Left lung (tissue), 4 donors: ENCODE measurements at regions not wholly inside any gene's neighbourhood (a gene's known extent, or its start where the extent isn't known, plus 50 kb on each side); places are given as distances from the start of the nearest gene placed in this dataset.

ENCODE experiments used
- ATAC-seq: fragments of 200-7000 bp; cut with Tn5 transposase; one replicate; pipeline ENCODE4 v1.9.1; 2020; ENCODE audit warnings: moderate library complexity
- DNase-seq, 4 donors: peaks; one replicate each; pipeline ENCODE4 v3.0.0-alpha.2; 2013 to 2020
- H3K27ac ChIP-seq, 2 donors: fragments of 200-600 bp; sonication (generic) in 1 of 2; one replicate each; pipeline versions ENCODE4 v1.5.0 to v1.8.0; 2020 to 2021
- H3K27me3 ChIP-seq, 2 donors: fragments of 200-600 bp; sonication (generic) in 1 of 2; one replicate each; pipeline versions ENCODE4 v1.5.0 to v1.8.0; 2020 to 2021
- H3K36me3 ChIP-seq, 2 donors: fragments of 200-600 bp; sonication (generic) in 1 of 2; one replicate each; pipeline versions ENCODE4 v1.5.0 to v1.8.0; 2020 to 2021
- H3K4me1 ChIP-seq, 2 donors: fragments of 200-600 bp; one replicate each; pipeline ENCODE4 v1.8.0; 2021
- H3K4me3 ChIP-seq, 2 donors: fragments of 200-600 bp; sonication (generic) in 1 of 2; one replicate each; pipeline versions ENCODE4 v1.5.0 to v1.8.0; 2020 to 2021; ENCODE audit warnings: mild to moderate bottlenecking in 1 of 2
- H3K9me3 ChIP-seq, 2 donors: fragments of 200-600 bp; sonication (generic) in 1 of 2; one replicate each; pipeline versions ENCODE4 v1.5.0 to v1.8.0; 2020 to 2021
- CTCF ChIP-seq, 2 donors: fragments of 200-600 bp; sonication (generic) in 1 of 2; IDR thresholded peaks; one replicate each; pipeline versions ENCODE4 v1.5.0 to v1.8.0; 2021; ENCODE audit warnings: antibody characterized with exemption in 2 of 2
- intact Hi-C, 2 donors: fragments of 100-400 bp; cut with DNase I; formaldehyde crosslinking; loops; one replicate each; pipeline versions ENCODE4 v1.11.2 to v1.14.2; 2022
- donor health status: DM: no; HTN: yes; CAD: no.
- donor health status: DM: no; HTN: no; CAD: no.

- H3K36me3 ChIP-seq: no peaks in the 10 kb centered on the region
- intact Hi-C loops: no loop called here
- TF ChIP-seq CTCF (IDR thresholded peaks at IDR 0.05): no peak
- H3K27ac ChIP-seq: peak overlapping the region; percentile 34 to 50
- no peaks in the 10 kb centered on the region for H3K9me3 ChIP-seq
- DNase-seq (no peak), ATAC-seq (peak; percentile 80)
- H3K27me3 ChIP-seq: no peaks in the 10 kb centered on the region
- peaks cover 5 to 14% of the 10 kb centered on the region in 2 donors for H3K4me1 ChIP-seq
- no peak overlapping the region for H3K4me3 ChIP-seq
These were observed 241.4 kb upstream of the PGRMC2 start for GRCh38 chr4:128528793-128529553.

- H3K27ac ChIP-seq: peak overlapping the region; percentile 34 to 50
- H3K27me3 ChIP-seq: no peaks in the 10 kb centered on the region
- intact Hi-C loops: no loop called here
- H3K36me3 ChIP-seq: no peaks in the 10 kb centered on the region
- no peak for TF ChIP-seq CTCF (IDR thresholded peaks at IDR 0.05)
- DNase-seq (no peak), ATAC-seq (peak; percentile 28)
- H3K4me1 ChIP-seq: peaks cover 6 to 14% of the 10 kb centered on the region in 2 donors
- H3K4me3 ChIP-seq: no peak overlapping the region
- no peaks in the 10 kb centered on the region for H3K9me3 ChIP-seq
These were observed 240.4 kb upstream of the PGRMC2 start for GRCh38 chr4:128527946-128528576.

- Histone ChIP-seq H3K9me3 (no peaks in the 10 kb centered on the region), H3K27me3 (no peaks in the 10 kb centered on the region), H3K36me3 (no peaks in the 10 kb centered on the region), H3K4me1 (peaks cover 6 to 14% of the 10 kb centered on the region in 2 donors), H3K27ac (no peak overlapping the region), H3K4me3 (no peak overlapping the region)
- DNase-seq: no peak
- TF ChIP-seq CTCF (IDR thresholded peaks at IDR 0.05): no peak
- no peak for ATAC-seq
- intact Hi-C loops: no loop called here
These were observed 239.7 kb upstream of the PGRMC2 start for GRCh38 chr4:128527351-128527750.

GRCh38 chr4:128525992-128526630 lies 238.5 kb upstream of the PGRMC2 start:
- Histone ChIP-seq H3K36me3 (no peaks in the 10 kb centered on the region), H3K4me1 (peaks cover 6 to 14% of the 10 kb centered on the region in 2 donors), H3K27ac (peak overlapping the region; percentile 23 to 73), H3K4me3 (no peak overlapping the region), H3K27me3 (no peaks in the 10 kb centered on the region), H3K9me3 (no peaks in the 10 kb centered on the region)
- TF ChIP-seq CTCF (IDR thresholded peaks at IDR 0.05): no peak
- DNase-seq: no peak
- ATAC-seq: peak; percentile 51
- intact Hi-C loops: no loop called here

GRCh38 chr4:128525387-128525786 lies 237.8 kb upstream of the PGRMC2 start:
- ATAC-seq (peak; percentile 6), DNase-seq (no peak)
- intact Hi-C loops: no loop called here
- no peaks in the 10 kb centered on the region for H3K27me3 ChIP-seq
- H3K4me1 ChIP-seq: peaks cover 6 to 14% of the 10 kb centered on the region in 2 donors
- H3K4me3 ChIP-seq: no peak overlapping the region
- no peaks in the 10 kb centered on the region for H3K36me3 ChIP-seq
- H3K9me3 ChIP-seq: no peaks in the 10 kb centered on the region
- peak overlapping the region; percentile 23 to 73 for H3K27ac ChIP-seq
- no peak for TF ChIP-seq CTCF (IDR thresholded peaks at IDR 0.05)
